Adrenal gland (tissue), 5 donors: ENCODE measurements at regions not wholly inside any gene's neighbourhood (a gene's known extent, or its start where the extent isn't known, plus 50 kb on each side); places are given as distances from the start of the nearest gene placed in this dataset.

Experiments used
- CTCF ChIP-seq, 6 experiments: fragments of 450-650 bp in 4 of 6; fragments of 200-600 bp in 2 of 6; sonication (generic) in 1 of 6; IDR thresholded peaks; 1 replicate in 5 of 6; 2 replicates in 1 of 6; pipeline versions ENCODE4 v1.5.1 to v1.8.0; 2016 to 2021; ENCODE audit warnings: antibody characterized with exemption in 6 of 6, mild to moderate bottlenecking in 2 of 6, moderate library complexity in 1 of 6
- POLR2A ChIP-seq, 2 donors: fragments of 450-650 bp; IDR thresholded peaks; one replicate each; pipeline ENCODE4 v1.6.1; 2017; ENCODE audit warnings: antibody characterized with exemption in 2 of 2, mild to moderate bottlenecking in 2 of 2, moderate library complexity in 1 of 2
- donor health status: DM: no; HTN: no; CAD: no.

GRCh38 chr7:131223151-131223550, 104.5 kb upstream of the MKLN1 start:
- TF ChIP-seq CTCF (IDR thresholded peaks at IDR 0.05), result no peak
- TF ChIP-seq POLR2A (IDR thresholded peaks at IDR 0.05), result no peak
